ENCODE measurements at regions not wholly inside any gene's neighbourhood (a gene's known extent, or its start where the extent isn't known, plus 50 kb on each side); places are given as distances from the start of the nearest gene placed in this dataset.

GRCh38 chr12:13359636-13360035 lies 163.1 kb downstream of the EMP1 start:
- Mint-ChIP-seq H3K27me3 (peaks cover 21% of the 10 kb centered on the region), H3K36me3 (no peaks in the 10 kb centered on the region), H3K9me3 (ENCODE audit: low read depth) (no peaks in the 10 kb centered on the region), H3K4me3 (no peak overlapping the region), H3K4me1 (ENCODE audit: low read depth) (no peaks in the 10 kb centered on the region), H3K27ac (no peak overlapping the region)

- Mint-ChIP-seq H3K9me3 (ENCODE audit: low read depth) (no peaks in the 10 kb centered on the region), H3K36me3 (no peaks in the 10 kb centered on the region), H3K27ac (no peak overlapping the region), H3K4me1 (ENCODE audit: low read depth) (no peaks in the 10 kb centered on the region), H3K27me3 (peaks cover 21% of the 10 kb centered on the region), H3K4me3 (no peak overlapping the region)
These were observed 161.9 kb downstream of the EMP1 start for GRCh38 chr12:13358391-13358905.

DNA sequence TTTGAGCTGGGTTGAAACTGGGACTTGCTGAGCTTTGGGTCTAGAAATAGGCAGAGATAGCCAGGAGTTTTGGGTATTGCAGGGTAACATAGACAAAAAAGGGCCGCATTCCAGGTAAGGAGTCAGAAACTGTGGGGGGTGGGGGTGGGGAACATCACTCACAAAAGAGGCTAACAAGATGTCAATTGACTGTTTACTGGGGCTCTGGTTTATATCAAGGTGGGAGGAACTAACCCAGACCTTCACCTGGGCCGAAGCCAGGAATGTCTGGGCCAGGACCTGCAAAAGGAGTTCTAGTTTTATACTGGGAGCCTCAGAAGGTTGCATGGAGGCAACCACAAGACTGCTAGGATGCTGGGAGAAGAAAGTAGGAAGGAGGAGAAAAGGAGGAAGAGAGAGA lies 154.4 kb downstream of the EMP1 start:
- H3K4me1 Mint-ChIP-seq (ENCODE audit: low read depth) = no peaks in the 10 kb centered on the region
- no peaks in the 10 kb centered on the region for H3K9me3 Mint-ChIP-seq (ENCODE audit: low read depth)
- H3K36me3 Mint-ChIP-seq = no peaks in the 10 kb centered on the region
- no peak overlapping the region for H3K27ac Mint-ChIP-seq
- H3K4me3 Mint-ChIP-seq = no peak overlapping the region
- H3K27me3 Mint-ChIP-seq = peaks cover 5% of the 10 kb centered on the region

- Mint-ChIP-seq H3K4me3 (no peak overlapping the region), H3K9me3 (ENCODE audit: low read depth) (no peaks in the 10 kb centered on the region)
These were observed 153.9 kb downstream of the EMP1 start for GRCh38 chr12:13350381-13350780.

GRCh38 chr12:13348464-13348863 lies 151.9 kb downstream of the EMP1 start:
- H3K9me3 Mint-ChIP-seq (ENCODE audit: low read depth) = no peaks in the 10 kb centered on the region
- H3K27me3 Mint-ChIP-seq = peaks cover 2% of the 10 kb centered on the region
- no peak overlapping the region for H3K27ac Mint-ChIP-seq
- no peak overlapping the region for H3K4me3 Mint-ChIP-seq
- no peaks in the 10 kb centered on the region for H3K36me3 Mint-ChIP-seq
- no peaks in the 10 kb centered on the region for H3K4me1 Mint-ChIP-seq (ENCODE audit: low read depth)

More at GRCh38 chr12:13350381-13350780, 153.9 kb downstream of the EMP1 start:
- Mint-ChIP-seq H3K4me1 (ENCODE audit: low read depth) (no peaks in the 10 kb centered on the region), H3K36me3 (no peaks in the 10 kb centered on the region), H3K27me3 (peaks cover 2% of the 10 kb centered on the region), H3K27ac (no peak overlapping the region)

DNA sequence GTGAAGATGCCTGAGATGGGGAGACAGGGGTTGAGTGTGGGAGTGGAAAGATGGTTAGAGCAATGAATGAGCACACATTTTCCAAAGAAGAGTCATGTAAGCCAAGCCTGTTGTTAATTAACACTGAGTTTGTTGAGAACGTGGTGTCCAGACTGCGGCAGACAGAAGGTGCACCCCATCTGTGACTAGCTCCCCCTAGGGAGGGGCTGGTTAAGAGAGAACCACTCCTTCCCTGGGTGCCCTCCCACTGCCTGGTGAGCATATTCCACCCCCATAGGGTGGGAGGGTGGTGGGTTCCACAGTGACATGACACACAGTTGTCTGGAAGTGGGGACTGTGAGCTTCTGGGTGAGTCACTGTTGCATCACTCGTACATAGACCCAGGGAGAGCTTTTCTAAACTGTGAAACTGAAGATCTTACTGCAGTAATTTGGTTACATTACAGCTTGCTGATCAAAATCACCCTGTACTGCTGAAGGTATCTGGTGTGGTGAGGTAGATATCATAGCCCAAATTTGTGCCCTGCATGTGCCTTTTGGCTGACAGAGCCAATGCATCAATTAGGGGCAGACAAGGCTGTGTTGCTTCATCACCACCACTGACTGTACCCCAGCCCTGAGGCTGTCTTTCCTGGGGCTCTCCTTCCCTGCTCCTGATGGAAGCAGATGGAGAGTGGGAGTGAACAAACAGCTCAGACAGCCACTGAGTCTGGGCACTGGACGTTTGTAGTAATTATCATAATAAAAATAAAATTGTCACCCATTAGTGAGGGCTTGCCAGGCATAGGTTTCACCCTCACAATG lies 150.9 kb downstream of the EMP1 start:
- Mint-ChIP-seq H3K27ac (peak overlapping the region; percentile 41), H3K4me1 (ENCODE audit: low read depth) (peaks cover 1% of the 10 kb centered on the region), H3K36me3 (no peaks in the 10 kb centered on the region), H3K9me3 (ENCODE audit: low read depth) (no peaks in the 10 kb centered on the region), H3K27me3 (peaks cover 2% of the 10 kb centered on the region), H3K4me3 (no peak overlapping the region)

DNA sequence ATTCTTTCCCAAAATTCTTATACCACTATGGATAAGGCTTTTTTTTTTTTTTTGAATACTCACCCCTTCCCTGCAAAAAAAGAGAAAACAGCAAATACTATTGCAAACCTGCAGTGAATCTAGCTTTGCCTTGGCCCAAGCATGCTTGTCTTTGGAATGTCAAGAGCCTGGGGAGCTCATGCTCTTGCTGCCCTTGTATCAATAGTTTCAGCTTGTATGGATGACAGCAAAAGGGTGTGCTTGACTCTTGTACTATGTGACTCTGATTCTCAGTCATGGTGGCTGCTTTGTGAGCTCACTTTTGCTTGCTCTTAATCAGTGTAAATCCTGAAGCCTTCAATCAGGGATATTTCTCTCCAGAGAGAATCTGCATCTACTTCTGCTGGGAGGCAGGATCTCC lies 149.2 kb downstream of the EMP1 start:
- Mint-ChIP-seq H3K9me3 (ENCODE audit: low read depth) (no peaks in the 10 kb centered on the region), H3K27ac (no peak overlapping the region), H3K27me3 (peaks cover 2% of the 10 kb centered on the region)

GRCh38 chr12:13343375-13343774 lies 146.8 kb downstream of the EMP1 start:
- peaks cover 3% of the 10 kb centered on the region for H3K27me3 Mint-ChIP-seq
- no peak overlapping the region for H3K4me3 Mint-ChIP-seq
- H3K4me1 Mint-ChIP-seq (ENCODE audit: low read depth) = peaks cover 1% of the 10 kb centered on the region
- no peaks in the 10 kb centered on the region for H3K9me3 Mint-ChIP-seq (ENCODE audit: low read depth)
- H3K36me3 Mint-ChIP-seq = no peaks in the 10 kb centered on the region
- H3K27ac Mint-ChIP-seq = no peak overlapping the region

More for the DNA sequence above, 149.2 kb downstream of the EMP1 start:
- Mint-ChIP-seq H3K4me3 (no peak overlapping the region), H3K4me1 (ENCODE audit: low read depth) (peaks cover 1% of the 10 kb centered on the region), H3K36me3 (no peaks in the 10 kb centered on the region)

GRCh38 chr12:13342971-13343370 lies 146.4 kb downstream of the EMP1 start:
- Mint-ChIP-seq H3K36me3 (no peaks in the 10 kb centered on the region), H3K27ac (no peak overlapping the region), H3K9me3 (ENCODE audit: low read depth) (no peaks in the 10 kb centered on the region), H3K27me3 (peaks cover 3% of the 10 kb centered on the region), H3K4me3 (no peak overlapping the region), H3K4me1 (ENCODE audit: low read depth) (peaks cover 1% of the 10 kb centered on the region)

- H3K36me3 Mint-ChIP-seq = no peaks in the 10 kb centered on the region
- peaks cover 7% of the 10 kb centered on the region for H3K27me3 Mint-ChIP-seq
- H3K4me1 Mint-ChIP-seq (ENCODE audit: low read depth) = peaks cover 1% of the 10 kb centered on the region
- no peak overlapping the region for H3K4me3 Mint-ChIP-seq
- H3K27ac Mint-ChIP-seq = no peak overlapping the region
- no peaks in the 10 kb centered on the region for H3K9me3 Mint-ChIP-seq (ENCODE audit: low read depth)
These were observed 143.6 kb downstream of the EMP1 start for GRCh38 chr12:13340149-13340548.

GRCh38 chr12:13339538-13339937 lies 143.0 kb downstream of the EMP1 start:
- peaks cover 1% of the 10 kb centered on the region for H3K4me1 Mint-ChIP-seq (ENCODE audit: low read depth)
- H3K4me3 Mint-ChIP-seq = no peak overlapping the region
- H3K27me3 Mint-ChIP-seq = peaks cover 7% of the 10 kb centered on the region
- H3K9me3 Mint-ChIP-seq (ENCODE audit: low read depth) = no peaks in the 10 kb centered on the region
- H3K27ac Mint-ChIP-seq = no peak overlapping the region
- no peaks in the 10 kb centered on the region for H3K36me3 Mint-ChIP-seq

- no peak overlapping the region for H3K4me3 Mint-ChIP-seq
- peaks cover 1% of the 10 kb centered on the region for H3K4me1 Mint-ChIP-seq (ENCODE audit: low read depth)
- H3K27ac Mint-ChIP-seq = no peak overlapping the region
- no peaks in the 10 kb centered on the region for H3K9me3 Mint-ChIP-seq (ENCODE audit: low read depth)
- no peaks in the 10 kb centered on the region for H3K36me3 Mint-ChIP-seq
- peaks cover 7% of the 10 kb centered on the region for H3K27me3 Mint-ChIP-seq
These were observed 142.6 kb downstream of the EMP1 start for GRCh38 chr12:13339091-13339490.

DNA sequence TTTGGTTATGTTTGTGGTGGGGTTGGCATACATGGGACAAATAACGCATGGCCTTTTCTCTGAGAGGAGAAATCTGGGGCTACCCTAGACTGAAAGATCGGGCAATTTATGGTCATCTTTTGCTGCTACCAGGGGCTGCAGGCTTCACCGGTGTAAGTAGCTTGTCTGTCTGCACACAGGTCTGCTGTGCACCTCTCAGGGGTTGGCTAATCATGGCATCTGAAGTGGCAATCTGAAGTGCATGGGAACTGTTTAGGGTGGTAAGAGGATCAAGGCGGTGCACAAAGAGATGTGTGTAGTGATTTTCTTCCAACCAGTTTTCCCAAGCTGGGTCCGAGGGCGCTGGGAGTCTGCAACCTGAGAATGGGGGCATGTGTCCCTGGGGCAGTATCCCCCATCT lies 141.3 kb downstream of the EMP1 start:
- no peaks in the 10 kb centered on the region for H3K36me3 Mint-ChIP-seq

DNA sequence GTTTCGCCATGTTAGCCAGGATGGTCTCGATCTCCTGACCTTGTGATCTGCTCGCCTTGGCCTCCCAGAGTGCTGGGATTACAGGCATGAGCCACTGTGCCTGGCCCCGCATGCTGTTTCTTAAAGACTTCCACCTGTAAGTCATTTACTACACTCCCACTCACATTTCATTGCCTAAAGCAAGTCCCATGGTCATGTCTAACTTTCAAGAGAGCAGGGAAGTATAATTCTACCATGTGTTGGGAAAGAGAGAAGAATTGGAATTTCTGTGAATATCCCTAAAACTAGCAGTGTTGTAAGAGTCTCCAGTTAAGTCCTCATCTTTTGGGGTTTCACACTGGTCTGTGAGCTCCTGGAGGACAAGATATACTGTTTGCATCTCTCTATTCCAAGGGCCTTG lies 139.7 kb downstream of the EMP1 start:
- H3K4me1 Mint-ChIP-seq (ENCODE audit: low read depth) = no peaks in the 10 kb centered on the region
- H3K9me3 Mint-ChIP-seq (ENCODE audit: low read depth) = no peaks in the 10 kb centered on the region
- no peak overlapping the region for H3K4me3 Mint-ChIP-seq
- H3K27me3 Mint-ChIP-seq = peaks cover 12% of the 10 kb centered on the region
- H3K27ac Mint-ChIP-seq = no peak overlapping the region
- H3K36me3 Mint-ChIP-seq = no peaks in the 10 kb centered on the region

More for the DNA sequence above, 141.3 kb downstream of the EMP1 start:
- H3K27me3 Mint-ChIP-seq = peaks cover 8% of the 10 kb centered on the region
- H3K9me3 Mint-ChIP-seq (ENCODE audit: low read depth) = no peaks in the 10 kb centered on the region
- H3K27ac Mint-ChIP-seq = no peak overlapping the region
- H3K4me1 Mint-ChIP-seq (ENCODE audit: low read depth) = no peaks in the 10 kb centered on the region
- H3K4me3 Mint-ChIP-seq = no peak overlapping the region

DNA sequence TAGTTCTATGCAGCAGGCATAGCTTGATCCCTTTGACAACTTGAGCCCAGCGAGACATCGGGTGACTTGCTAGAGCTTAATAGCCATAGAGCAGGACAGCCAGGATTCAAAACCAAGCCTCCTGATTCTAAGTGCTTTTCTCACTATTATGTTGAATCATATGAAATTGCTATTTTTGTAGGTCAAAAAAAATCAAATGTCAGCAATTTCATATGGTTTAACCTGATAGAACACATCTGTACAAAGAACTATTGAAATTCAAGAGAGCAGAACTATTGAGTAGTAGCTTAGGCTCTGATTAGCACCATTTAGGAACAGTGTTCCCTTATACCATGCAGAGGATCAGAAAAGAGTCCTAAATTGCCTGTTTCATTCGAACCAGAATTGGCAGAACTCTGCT lies 132.0 kb downstream of the EMP1 start:
- Mint-ChIP-seq H3K9me3 (ENCODE audit: low read depth) (peaks cover 3% of the 10 kb centered on the region), H3K4me1 (ENCODE audit: low read depth) (no peaks in the 10 kb centered on the region), H3K4me3 (no peak overlapping the region), H3K36me3 (no peaks in the 10 kb centered on the region), H3K27ac (no peak overlapping the region), H3K27me3 (peaks cover 24% of the 10 kb centered on the region)

GRCh38 chr12:13326076-13326475 lies 129.6 kb downstream of the EMP1 start:
- H3K4me1 Mint-ChIP-seq (ENCODE audit: low read depth) = no peaks in the 10 kb centered on the region
- H3K27ac Mint-ChIP-seq = no peak overlapping the region
- no peaks in the 10 kb centered on the region for H3K36me3 Mint-ChIP-seq
- peaks cover 20% of the 10 kb centered on the region for H3K27me3 Mint-ChIP-seq
- peaks cover 3% of the 10 kb centered on the region for H3K9me3 Mint-ChIP-seq (ENCODE audit: low read depth)
- no peak overlapping the region for H3K4me3 Mint-ChIP-seq
